ENCODE measurements at regions not wholly inside any gene's neighbourhood (a gene's known extent, or its start where the extent isn't known, plus 50 kb on each side); places are given as distances from the start of the nearest gene placed in this dataset.

GRCh38 chr10:11673346-11674280 is 62.2 kb upstream of the USP6NL start:
- no peak for TF ChIP-seq REST (IDR thresholded peaks at IDR 0.05; ENCODE audit: insufficient read depth in 1 of 2, low read depth in 2 of 2, low read length in 2 of 2)
- TF ChIP-seq FOXP2 (optimal IDR thresholded peaks at IDR 0.05; ENCODE audit: borderline replicate concordance, extremely low read depth, extremely low read length, insufficient read depth), result no peak
- TF ChIP-seq TAF1 (IDR thresholded peaks at IDR 0.05; ENCODE audit: borderline replicate concordance, insufficient read depth, low read length), result no peak
- no peak for TF ChIP-seq POLR2AphosphoS5 (IDR thresholded peaks at IDR 0.05; ENCODE audit: low read depth, low read length)
- no peak for TF ChIP-seq SIN3A (IDR thresholded peaks at IDR 0.05; ENCODE audit: borderline replicate concordance, insufficient read depth, low read length)

- TF ChIP-seq TAF1 (IDR thresholded peaks at IDR 0.05; ENCODE audit: borderline replicate concordance, insufficient read depth, low read length) (no peak), POLR2AphosphoS5 (IDR thresholded peaks at IDR 0.05; ENCODE audit: low read depth, low read length) (no peak), FOXP2 (optimal IDR thresholded peaks at IDR 0.05; ENCODE audit: borderline replicate concordance, extremely low read depth, extremely low read length, insufficient read depth) (no peak), REST (IDR thresholded peaks at IDR 0.05; ENCODE audit: insufficient read depth in 1 of 2, low read depth in 2 of 2, low read length in 2 of 2) (no peak), SIN3A (IDR thresholded peaks at IDR 0.05; ENCODE audit: borderline replicate concordance, insufficient read depth, low read length) (no peak)
Measured at GRCh38 chr10:11672836-11673235, 61.4 kb upstream of the USP6NL start.

- TF ChIP-seq POLR2AphosphoS5 (IDR thresholded peaks at IDR 0.05; ENCODE audit: low read depth, low read length), result no peak
- TF ChIP-seq REST (IDR thresholded peaks at IDR 0.05; ENCODE audit: insufficient read depth in 1 of 2, low read depth in 2 of 2, low read length in 2 of 2), result no peak
- no peak for TF ChIP-seq SIN3A (IDR thresholded peaks at IDR 0.05; ENCODE audit: borderline replicate concordance, insufficient read depth, low read length)
- TF ChIP-seq TAF1 (IDR thresholded peaks at IDR 0.05; ENCODE audit: borderline replicate concordance, insufficient read depth, low read length), result no peak
- no peak for TF ChIP-seq FOXP2 (optimal IDR thresholded peaks at IDR 0.05; ENCODE audit: borderline replicate concordance, extremely low read depth, extremely low read length, insufficient read depth)
Measured at GRCh38 chr10:11670381-11670780, 58.9 kb upstream of the USP6NL start.

- TF ChIP-seq REST (IDR thresholded peaks at IDR 0.05; ENCODE audit: insufficient read depth in 1 of 2, low read depth in 2 of 2, low read length in 2 of 2) (no peak), SIN3A (IDR thresholded peaks at IDR 0.05; ENCODE audit: borderline replicate concordance, insufficient read depth, low read length) (no peak), TAF1 (IDR thresholded peaks at IDR 0.05; ENCODE audit: borderline replicate concordance, insufficient read depth, low read length) (no peak), FOXP2 (optimal IDR thresholded peaks at IDR 0.05; ENCODE audit: borderline replicate concordance, extremely low read depth, extremely low read length, insufficient read depth) (no peak), POLR2AphosphoS5 (IDR thresholded peaks at IDR 0.05; ENCODE audit: low read depth, low read length) (no peak)
Measured at GRCh38 chr10:11668847-11669610, 57.6 kb upstream of the USP6NL start.

Measured in PFSK-1 (cell line).